ENCODE measurements at regions not wholly inside any gene's neighbourhood (a gene's known extent, or its start where the extent isn't known, plus 50 kb on each side); places are given as distances from the start of the nearest gene placed in this dataset.

DNA sequence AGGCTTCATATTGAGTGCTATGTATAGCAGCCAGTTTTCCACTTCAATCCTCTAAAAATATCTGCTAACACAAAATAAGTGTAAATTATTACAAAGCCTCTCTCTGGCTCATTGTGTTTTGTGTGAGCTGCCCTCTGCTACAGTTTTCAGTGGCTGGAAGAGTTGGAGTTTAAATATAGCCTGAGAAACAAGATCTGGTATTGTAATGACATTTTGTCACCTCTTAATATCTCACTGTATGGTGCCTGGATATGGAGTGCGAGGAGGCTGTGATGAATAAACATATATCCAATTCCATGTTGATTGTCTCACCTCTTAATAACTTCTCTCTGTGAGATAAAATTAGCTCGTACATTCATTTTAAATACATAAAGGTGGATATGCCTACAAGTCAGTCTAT is 269.7 kb downstream of the FLRT2 start:
- H3K27me3 ChIP-seq, result no peaks in the 10 kb centered on the region
- intact Hi-C loops (cut with DNase I), result no loop called here
- WGBS, 4 donors, result 78 to 88% (median 84%) methylated on average over 2 of the region's 2 CpGs

DNA sequence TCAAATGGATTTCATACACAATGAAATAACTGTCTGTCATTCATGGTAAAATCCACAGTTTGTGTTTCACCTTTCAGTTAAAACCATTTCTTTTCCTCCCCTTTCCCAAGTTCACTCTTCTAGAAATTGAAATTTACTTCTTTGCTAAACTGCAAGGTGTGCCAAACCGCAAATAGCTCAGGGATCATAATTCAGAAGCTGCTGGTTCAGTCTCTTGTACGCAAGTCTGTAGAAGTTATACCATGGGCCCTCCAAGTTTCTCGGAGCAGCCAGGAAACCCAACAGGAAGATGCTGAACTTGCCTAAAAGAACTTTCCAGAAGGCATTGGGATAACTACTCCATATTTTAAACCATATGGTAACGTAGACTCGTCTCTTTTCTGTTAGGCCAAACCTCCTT is 268.9 kb downstream of the FLRT2 start:
- 72 to 80% (median 75%) methylated on average over 5 of the region's 5 CpGs for WGBS, 4 donors
- Histone ChIP-seq H3K36me3 (replicated peaks in 1 of 2) (no peaks in the 10 kb centered on the region), H3K27me3 (no peaks in the 10 kb centered on the region), H3K4me1 (replicated peaks in 1 of 2) (no peaks in the 10 kb centered on the region), H3K9me3 (replicated peaks in 1 of 3) (no peaks in the 10 kb centered on the region), H3K27ac (no peak overlapping the region), H3K4me3 (no peak overlapping the region)
- no peak for DNase-seq
- intact Hi-C loops (cut with DNase I), result no loop called here
- TF ChIP-seq POLR2A (IDR thresholded peaks at IDR 0.05), result no peak
- TF ChIP-seq, protein P1, sequence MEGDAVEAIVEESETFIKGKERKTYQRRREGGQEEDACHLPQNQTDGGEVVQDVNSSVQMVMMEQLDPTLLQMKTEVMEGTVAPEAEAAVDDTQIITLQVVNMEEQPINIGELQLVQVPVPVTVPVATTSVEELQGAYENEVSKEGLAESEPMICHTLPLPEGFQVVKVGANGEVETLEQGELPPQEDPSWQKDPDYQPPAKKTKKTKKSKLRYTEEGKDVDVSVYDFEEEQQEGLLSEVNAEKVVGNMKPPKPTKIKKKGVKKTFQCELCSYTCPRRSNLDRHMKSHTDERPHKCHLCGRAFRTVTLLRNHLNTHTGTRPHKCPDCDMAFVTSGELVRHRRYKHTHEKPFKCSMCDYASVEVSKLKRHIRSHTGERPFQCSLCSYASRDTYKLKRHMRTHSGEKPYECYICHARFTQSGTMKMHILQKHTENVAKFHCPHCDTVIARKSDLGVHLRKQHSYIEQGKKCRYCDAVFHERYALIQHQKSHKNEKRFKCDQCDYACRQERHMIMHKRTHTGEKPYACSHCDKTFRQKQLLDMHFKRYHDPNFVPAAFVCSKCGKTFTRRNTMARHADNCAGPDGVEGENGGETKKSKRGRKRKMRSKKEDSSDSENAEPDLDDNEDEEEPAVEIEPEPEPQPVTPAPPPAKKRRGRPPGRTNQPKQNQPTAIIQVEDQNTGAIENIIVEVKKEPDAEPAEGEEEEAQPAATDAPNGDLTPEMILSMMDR (IDR thresholded peaks at IDR 0.05), result no peak

More for the DNA sequence above, 269.7 kb downstream of the FLRT2 start:
- DNase-seq, result no peak
- Histone ChIP-seq H3K4me1 (replicated peaks in 1 of 2) (no peaks in the 10 kb centered on the region), H3K9me3 (replicated peaks in 1 of 3) (no peaks in the 10 kb centered on the region), H3K27ac (no peak overlapping the region), H3K4me3 (no peak overlapping the region), H3K36me3 (replicated peaks in 1 of 2) (no peaks in the 10 kb centered on the region)
- TF ChIP-seq POLR2A (IDR thresholded peaks at IDR 0.05), result no peak
- TF ChIP-seq, protein P1 (IDR thresholded peaks at IDR 0.05), result no peak

DNA sequence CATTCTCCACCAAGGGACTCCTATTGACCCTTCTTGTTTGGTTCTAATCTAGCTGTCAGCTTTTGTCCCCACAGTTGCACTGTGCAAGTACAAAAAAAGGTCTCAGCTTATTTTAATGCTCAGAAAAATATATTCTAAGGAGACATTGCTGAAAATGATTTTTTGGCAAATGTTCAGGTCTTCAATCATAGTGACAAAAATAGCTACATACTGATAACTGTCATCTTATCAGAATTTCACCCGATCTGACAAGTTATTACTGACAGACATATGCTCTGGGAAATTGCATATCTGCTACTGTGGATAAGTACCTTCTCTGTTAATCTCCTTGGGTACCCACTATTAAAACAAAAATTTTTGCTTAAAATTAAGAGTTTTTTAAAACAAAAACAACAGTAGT is 263.6 kb downstream of the FLRT2 start:
- H3K27ac ChIP-seq, result no peak overlapping the region
- H3K4me3 ChIP-seq, result no peak overlapping the region
- intact Hi-C loops (cut with DNase I), result no loop called here
- no peaks in the 10 kb centered on the region for H3K9me3 ChIP-seq (replicated peaks in 1 of 3)
- TF ChIP-seq, protein P1 (IDR thresholded peaks at IDR 0.05), result no peak
- TF ChIP-seq POLR2A (IDR thresholded peaks at IDR 0.05), result no peak
- H3K36me3 ChIP-seq (replicated peaks in 1 of 2), result no peaks in the 10 kb centered on the region
- no peaks in the 10 kb centered on the region for H3K27me3 ChIP-seq
- no peaks in the 10 kb centered on the region for H3K4me1 ChIP-seq (replicated peaks in 1 of 2)
- 63 to 87% (median 74%) methylated on average over 1 of the region's 1 CpG for WGBS, 4 donors
- no peak for DNase-seq

DNA sequence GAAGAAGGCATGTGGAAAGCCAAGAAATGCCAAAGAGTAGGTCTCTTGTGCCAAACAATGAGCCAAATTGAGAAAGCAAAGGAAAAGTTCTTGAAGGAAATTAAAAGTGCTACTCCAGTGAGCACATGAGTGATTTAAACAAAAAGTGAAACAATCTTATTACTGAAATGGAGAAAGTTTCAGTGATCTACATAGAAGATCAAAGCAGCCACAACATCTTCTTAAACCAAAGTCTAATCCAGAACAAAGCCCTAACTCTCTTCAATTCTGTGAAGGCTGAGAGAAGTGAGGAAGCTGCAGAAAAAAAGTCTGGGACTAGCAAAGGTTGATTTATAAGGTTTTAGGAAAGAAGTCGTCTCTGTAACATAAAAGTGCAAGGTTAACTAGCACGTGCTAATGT is 259.6 kb downstream of the FLRT2 start:
- no peak overlapping the region for H3K27ac ChIP-seq
- no peaks in the 10 kb centered on the region for H3K27me3 ChIP-seq
- WGBS, 4 donors, result 54 to 66% (median 63%) methylated on average over 2 of the region's 2 CpGs
- intact Hi-C loops (cut with DNase I), result no loop called here
- no peak overlapping the region for H3K4me3 ChIP-seq
- no peaks in the 10 kb centered on the region for H3K9me3 ChIP-seq (replicated peaks in 1 of 3)
- no peaks in the 10 kb centered on the region for H3K4me1 ChIP-seq (replicated peaks in 1 of 2)
- H3K36me3 ChIP-seq (replicated peaks in 1 of 2), result no peaks in the 10 kb centered on the region
- TF ChIP-seq, protein P1 (IDR thresholded peaks at IDR 0.05), result no peak
- no peak for DNase-seq

Data from adrenal gland (tissue), 9 donors.